Peyer's patch (tissue), 4 donors: ENCODE measurements at regions not wholly inside any gene's neighbourhood (a gene's known extent, or its start where the extent isn't known, plus 50 kb on each side); places are given as distances from the start of the nearest gene placed in this dataset.

ENCODE experiments used
- CTCF ChIP-seq, 6 experiments: fragments of 450-650 bp in 4 of 6; fragments of 200-600 bp in 2 of 6; sonication (generic) in 1 of 6; IDR thresholded peaks; one replicate each; pipeline ENCODE4 v1.5.1; 2017 to 2019; ENCODE audit warnings: antibody characterized with exemption in 6 of 6, mild to moderate bottlenecking in 3 of 6, moderate library complexity in 1 of 6
- POLR2A ChIP-seq, 2 donors: fragments of 450-650 bp; IDR thresholded peaks; one replicate each; pipeline ENCODE4 v1.5.1; 2017; ENCODE audit warnings: antibody characterized with exemption in 2 of 2, mild to moderate bottlenecking in 2 of 2, moderate library complexity in 2 of 2

- TF ChIP-seq CTCF (IDR thresholded peaks at IDR 0.05): no peak
- TF ChIP-seq POLR2A (IDR thresholded peaks at IDR 0.05): no peak
Observed at GRCh38 chr3:152557302-152557999, 277.5 kb upstream of the P2RY1 start.
